GM23338 (cell line): ENCODE measurements at regions not wholly inside any gene's neighbourhood (a gene's known extent, or its start where the extent isn't known, plus 50 kb on each side); places are given as distances from the start of the nearest gene placed in this dataset.
"Not testable (repeated sequence)": the region's sequence is repeated elsewhere in the genome, so short reads cannot be mapped to it uniquely, and the experiment has no call there.

Experiments
- CREB1 ChIP-seq: fragments of 250-450 bp; sonication (Bioruptor Pico); IDR thresholded peaks from 2 replicates; pipeline ENCODE4 v1.5.0; 2020; ENCODE audit warnings: low read depth, mild to moderate bottlenecking, moderate library complexity
- CTCF ChIP-seq, 2 experiments: fragments of 200-600 bp in 1 of 2; sonication (generic) in 1 of 2; conservative IDR thresholded peaks; 2 replicates each; pipeline versions ENCODE4 v1.5.1 to v1.6.1; 2016 to 2017; ENCODE audit warnings: antibody characterized with exemption in 2 of 2, low read depth in 2 of 2, mild to moderate bottlenecking in 2 of 2, moderate library complexity in 1 of 2
- EZH2 ChIP-seq: fragments of 200-600 bp; sonication (generic); IDR thresholded peaks from one replicate; pipeline ENCODE4 v1.8.0; 2017; ENCODE audit warnings: antibody characterized with exemption, mild to moderate bottlenecking, low read depth; ENCODE audit not compliant: unreplicated experiment
- EZH2phosphoT487 ChIP-seq: fragments of 200-600 bp; sonication (generic); IDR thresholded peaks from one replicate; pipeline ENCODE4 v1.8.1; 2018; ENCODE audit warnings: antibody characterized with exemption; ENCODE audit not compliant: unreplicated experiment
- JUNB ChIP-seq: IDR thresholded peaks from one replicate; pipeline ENCODE4 v1.6.1; 2016; ENCODE audit warnings: antibody characterized with exemption; ENCODE audit not compliant: unreplicated experiment
- POLR2AphosphoS5 ChIP-seq: IDR thresholded peaks from 2 replicates; pipeline ENCODE4 v1.6.1; 2016; ENCODE audit warnings: antibody characterized with exemption, low read depth
- REST ChIP-seq: IDR thresholded peaks from one replicate; pipeline ENCODE4 v1.6.1; 2018; ENCODE audit warnings: antibody characterized with exemption; ENCODE audit not compliant: unreplicated experiment

GRCh38 chr4:72704925-72705640, 136.1 kb upstream of the ADAMTS3 start:
- not testable (repeated sequence) for TF ChIP-seq CTCF (conservative IDR thresholded peaks at IDR 0.05; ENCODE audit: low read depth in 2 of 2); EZH2phosphoT487; POLR2AphosphoS5; EZH2; CREB1; REST; JUNB
